Suprapubic skin (tissue), 4 donors: ENCODE measurements at regions not wholly inside any gene's neighbourhood (a gene's known extent, or its start where the extent isn't known, plus 50 kb on each side); places are given as distances from the start of the nearest gene placed in this dataset.

Experiments used
- DNase-seq, 2 donors: peaks; one replicate each; pipeline ENCODE4 v3.0.0-alpha.2; 2019; ENCODE audit warnings: low spot score in 2 of 2
- H3K27ac ChIP-seq: fragments of 200-600 bp; sonication (generic); one replicate; pipeline ENCODE4 v1.5.1; 2019
- H3K27me3 ChIP-seq: fragments of 200-600 bp; sonication (generic); one replicate; pipeline ENCODE4 v1.5.1; 2019
- H3K36me3 ChIP-seq: fragments of 200-600 bp; sonication (generic); one replicate; pipeline ENCODE4 v1.5.1; 2019
- H3K4me1 ChIP-seq: fragments of 200-600 bp; sonication (generic); one replicate; pipeline ENCODE4 v1.5.1; 2019
- H3K4me3 ChIP-seq: fragments of 200-600 bp; sonication (generic); one replicate; pipeline ENCODE4 v1.5.1; 2019; ENCODE audit warnings: mild to moderate bottlenecking
- H3K9me3 ChIP-seq: fragments of 200-600 bp; sonication (generic); one replicate; pipeline ENCODE4 v1.5.1; 2019
- EP300 ChIP-seq: sonication (generic); formaldehyde crosslinking; IDR thresholded peaks from one replicate; pipeline ENCODE4 v1.6.1; 2017; ENCODE audit warnings: antibody characterized with exemption
- POLR2A ChIP-seq, 2 donors: fragments of 450-650 bp; IDR thresholded peaks; one replicate each; pipeline ENCODE4 v1.6.1; 2017; ENCODE audit warnings: antibody characterized with exemption in 2 of 2, mild to moderate bottlenecking in 2 of 2, moderate library complexity in 2 of 2
- POLR2AphosphoS5 ChIP-seq, 3 donors: sonication (generic); formaldehyde crosslinking; IDR thresholded peaks; one replicate each; pipeline ENCODE4 v1.6.1; 2017; ENCODE audit warnings: antibody characterized with exemption in 3 of 3
- WGBS: methylation state at CpG from one replicate; pipeline ENCODE4 v1.1.5; 2018; 5-methylcytosine and 5-hydroxymethylcytosine counted together
- TF ChIP-seq, protein P1 (sequence below), 2 donors: fragments of 200-600 bp in 1 of 2; fragments of 450-650 bp in 1 of 2; sonication (generic) in 1 of 2; IDR thresholded peaks; one replicate each; pipeline ENCODE4 v1.5.1; 2016 to 2019; ENCODE audit warnings: antibody characterized with exemption in 2 of 2, mild to moderate bottlenecking in 1 of 2, moderate library complexity in 1 of 2

DNA sequence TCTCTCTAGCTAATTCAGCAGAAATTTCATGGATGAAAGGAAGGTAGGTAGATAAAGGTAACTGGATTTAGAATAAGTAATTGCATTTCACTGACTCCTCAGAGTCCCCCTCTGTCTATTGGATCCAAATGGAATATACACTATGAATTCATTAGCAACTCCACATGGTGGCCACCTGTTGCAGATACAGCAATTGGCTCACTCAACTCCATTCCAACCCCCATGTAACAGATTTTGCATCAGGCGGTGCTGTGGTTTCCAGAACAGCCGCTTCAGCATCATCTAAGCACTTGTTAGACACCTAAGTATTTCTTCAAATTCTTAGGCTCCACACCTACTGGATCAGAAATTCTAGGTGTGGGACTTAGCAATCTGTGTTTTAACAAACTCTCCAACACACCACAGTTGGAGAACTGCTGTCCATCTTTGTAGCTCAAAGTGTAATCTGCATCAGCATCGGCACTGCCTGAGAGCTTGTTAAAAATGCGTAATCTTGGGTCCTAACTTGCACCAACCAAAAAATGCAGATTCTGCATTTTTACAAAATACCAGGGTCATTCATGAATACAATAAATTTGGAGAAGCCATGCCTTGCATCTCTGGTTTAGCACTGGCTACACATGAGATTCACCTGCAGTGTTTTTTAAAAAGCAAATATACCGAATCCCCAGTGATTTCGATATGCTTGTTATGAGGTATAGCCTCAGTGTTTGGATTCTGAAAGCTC, 413.8 kb upstream of the CD180 start:
- Histone ChIP-seq H3K36me3 (no peaks in the 10 kb centered on the region), H3K27ac (no peak overlapping the region), H3K27me3 (no peaks in the 10 kb centered on the region), H3K4me3 (no peak overlapping the region), H3K9me3 (no peaks in the 10 kb centered on the region), H3K4me1 (no peaks in the 10 kb centered on the region)
- DNase-seq: no peak
- TF ChIP-seq, protein P1, sequence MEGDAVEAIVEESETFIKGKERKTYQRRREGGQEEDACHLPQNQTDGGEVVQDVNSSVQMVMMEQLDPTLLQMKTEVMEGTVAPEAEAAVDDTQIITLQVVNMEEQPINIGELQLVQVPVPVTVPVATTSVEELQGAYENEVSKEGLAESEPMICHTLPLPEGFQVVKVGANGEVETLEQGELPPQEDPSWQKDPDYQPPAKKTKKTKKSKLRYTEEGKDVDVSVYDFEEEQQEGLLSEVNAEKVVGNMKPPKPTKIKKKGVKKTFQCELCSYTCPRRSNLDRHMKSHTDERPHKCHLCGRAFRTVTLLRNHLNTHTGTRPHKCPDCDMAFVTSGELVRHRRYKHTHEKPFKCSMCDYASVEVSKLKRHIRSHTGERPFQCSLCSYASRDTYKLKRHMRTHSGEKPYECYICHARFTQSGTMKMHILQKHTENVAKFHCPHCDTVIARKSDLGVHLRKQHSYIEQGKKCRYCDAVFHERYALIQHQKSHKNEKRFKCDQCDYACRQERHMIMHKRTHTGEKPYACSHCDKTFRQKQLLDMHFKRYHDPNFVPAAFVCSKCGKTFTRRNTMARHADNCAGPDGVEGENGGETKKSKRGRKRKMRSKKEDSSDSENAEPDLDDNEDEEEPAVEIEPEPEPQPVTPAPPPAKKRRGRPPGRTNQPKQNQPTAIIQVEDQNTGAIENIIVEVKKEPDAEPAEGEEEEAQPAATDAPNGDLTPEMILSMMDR (IDR thresholded peaks at IDR 0.05): no peak
- TF ChIP-seq EP300: no peak
- 98% methylated on average over 6 of the region's 6 CpGs for WGBS

DNA sequence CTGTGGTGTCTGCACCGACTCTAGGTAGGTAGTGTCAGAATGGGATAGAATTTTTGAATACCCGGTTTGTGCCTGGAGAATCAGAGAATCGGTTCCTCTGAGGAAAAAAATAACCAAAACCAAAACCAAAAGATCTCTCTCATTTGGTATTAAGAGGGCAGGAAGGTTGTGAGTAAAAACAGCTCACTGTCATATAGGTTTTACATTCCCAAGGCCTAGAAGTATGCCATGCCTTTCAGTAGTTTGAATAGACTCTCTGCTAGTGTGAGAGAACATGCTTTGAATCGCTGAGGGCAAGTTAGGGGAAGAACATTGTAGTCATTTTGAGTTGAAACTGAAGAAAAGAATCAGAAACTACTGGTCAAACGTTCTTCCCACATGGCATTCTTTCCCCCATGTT, 411.4 kb upstream of the CD180 start:
- TF ChIP-seq POLR2AphosphoS5 (IDR thresholded peaks at IDR 0.05) (no peak), EP300 (no peak), POLR2A (IDR thresholded peaks at IDR 0.05) (no peak)
- TF ChIP-seq, protein P1 (IDR thresholded peaks at IDR 0.05): no peak
- Histone ChIP-seq H3K27me3 (no peaks in the 10 kb centered on the region), H3K36me3 (no peaks in the 10 kb centered on the region), H3K4me1 (no peaks in the 10 kb centered on the region), H3K27ac (no peak overlapping the region), H3K9me3 (no peaks in the 10 kb centered on the region), H3K4me3 (no peak overlapping the region)
- no peak for DNase-seq
- WGBS: 90% methylated on average over 5 of the region's 5 CpGs

DNA sequence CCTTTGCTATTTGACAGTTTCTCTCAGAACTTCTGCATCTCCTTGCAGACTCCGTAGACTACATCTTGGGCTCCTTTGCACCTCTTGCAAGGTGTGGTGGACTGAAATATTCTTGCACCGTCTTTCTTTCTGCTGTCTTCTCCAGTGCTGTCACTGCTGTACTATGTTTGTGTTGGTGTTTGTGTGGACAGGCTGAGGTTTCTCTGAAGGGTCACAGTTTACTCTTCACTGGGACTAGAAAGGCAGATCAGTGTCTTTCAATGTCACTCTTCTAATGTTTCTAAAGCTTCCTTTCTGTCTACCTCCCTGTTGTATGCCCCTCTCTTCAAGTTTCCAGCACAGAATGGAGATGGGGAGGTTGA, 410.0 kb upstream of the CD180 start:
- DNase-seq: no peak
- TF ChIP-seq POLR2A (IDR thresholded peaks at IDR 0.05) (no peak), POLR2AphosphoS5 (IDR thresholded peaks at IDR 0.05) (no peak), EP300 (no peak)
- TF ChIP-seq, protein P1 (IDR thresholded peaks at IDR 0.05): no peak
- H3K4me1 ChIP-seq: no peaks in the 10 kb centered on the region
- H3K27ac ChIP-seq: no peak overlapping the region
- WGBS: 91% methylated on average over 2 of the region's 2 CpGs
- H3K4me3 ChIP-seq: no peak overlapping the region
- H3K27me3 ChIP-seq: no peaks in the 10 kb centered on the region
- no peaks in the 10 kb centered on the region for H3K36me3 ChIP-seq
- no peaks in the 10 kb centered on the region for H3K9me3 ChIP-seq

DNA sequence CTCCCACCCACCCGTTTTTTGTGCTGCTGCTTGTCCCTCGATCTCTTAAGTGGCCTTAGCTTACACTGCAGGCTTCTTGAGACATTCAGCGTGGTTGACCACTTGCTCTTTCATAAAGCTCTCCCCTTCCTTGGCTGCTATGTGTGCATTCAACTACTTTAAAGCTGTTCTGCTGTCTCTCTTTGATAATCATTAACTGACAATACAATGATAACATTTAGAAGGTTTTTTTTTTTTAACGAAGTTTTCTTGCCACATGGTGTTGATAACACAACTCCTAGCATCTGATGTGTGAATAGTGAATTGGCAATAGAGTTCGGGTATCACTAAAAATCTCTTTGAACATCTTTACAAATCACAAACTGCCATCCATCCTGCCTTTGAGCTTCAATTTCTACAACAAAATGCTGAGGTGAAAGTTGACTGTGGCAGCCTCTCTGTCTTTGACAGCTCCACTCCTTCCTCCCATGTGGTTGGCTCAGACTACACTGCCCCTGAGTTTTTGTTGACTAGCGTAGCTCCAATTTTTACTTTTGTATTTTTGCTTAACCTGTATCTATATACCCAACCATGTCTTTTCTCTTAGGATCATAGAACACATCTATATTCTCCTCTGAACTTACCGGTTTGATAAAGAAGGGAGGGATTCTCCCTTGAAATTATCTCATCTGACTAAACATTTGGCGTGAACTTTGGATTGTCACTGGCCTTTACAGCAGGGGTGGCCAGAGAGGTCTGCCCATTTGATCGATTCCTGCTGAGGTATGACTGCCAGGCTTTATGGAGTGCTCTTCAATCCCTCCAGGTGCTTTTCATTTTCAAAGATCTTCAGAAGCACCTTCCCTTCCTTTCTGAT, 409.4 kb upstream of the CD180 start:
- Histone ChIP-seq H3K36me3 (no peaks in the 10 kb centered on the region), H3K27me3 (no peaks in the 10 kb centered on the region), H3K4me1 (no peaks in the 10 kb centered on the region), H3K27ac (no peak overlapping the region), H3K9me3 (no peaks in the 10 kb centered on the region), H3K4me3 (no peak overlapping the region)
- TF ChIP-seq, protein P1 (IDR thresholded peaks at IDR 0.05): no peak
- TF ChIP-seq POLR2A (IDR thresholded peaks at IDR 0.05) (no peak), EP300 (no peak), POLR2AphosphoS5 (IDR thresholded peaks at IDR 0.05) (no peak)
- DNase-seq: no peak
- WGBS: 86% methylated on average over 9 of the region's 9 CpGs

DNA sequence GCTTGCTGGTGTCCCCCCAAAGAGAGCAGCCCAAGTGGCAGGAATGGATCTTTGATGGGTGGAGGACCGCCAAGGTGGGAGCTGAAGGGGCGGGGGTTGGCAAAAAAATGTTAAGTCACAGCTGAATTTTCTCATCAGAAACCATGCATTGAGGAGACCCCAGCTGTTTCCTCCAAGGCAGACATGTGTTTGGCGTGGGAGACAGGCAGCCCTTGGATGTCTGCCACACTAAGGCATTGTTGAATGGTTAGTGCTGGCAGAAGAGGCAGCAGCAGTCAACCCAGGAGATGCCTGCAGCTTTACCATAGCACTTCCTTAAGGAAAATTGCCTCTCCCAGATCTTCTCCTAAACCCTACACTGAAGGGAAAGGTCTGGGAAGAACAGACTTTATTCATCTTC, 394.9 kb upstream of the CD180 start:
- no peak for DNase-seq
- Histone ChIP-seq H3K4me3 (no peak overlapping the region), H3K4me1 (peaks cover 6% of the 10 kb centered on the region), H3K27ac (no peak overlapping the region), H3K9me3 (no peaks in the 10 kb centered on the region), H3K27me3 (no peaks in the 10 kb centered on the region), H3K36me3 (no peaks in the 10 kb centered on the region)
- 95% methylated on average over 2 of the region's 3 CpGs for WGBS
- TF ChIP-seq POLR2AphosphoS5 (IDR thresholded peaks at IDR 0.05): no peak
- TF ChIP-seq EP300: no peak
- TF ChIP-seq, protein P1 (IDR thresholded peaks at IDR 0.05): no peak
- TF ChIP-seq POLR2A (IDR thresholded peaks at IDR 0.05): no peak
